HEK293 (cell line): ENCODE measurements at regions not wholly inside any gene's neighbourhood (a gene's known extent, or its start where the extent isn't known, plus 50 kb on each side); places are given as distances from the start of the nearest gene placed in this dataset.

ENCODE experiments used
- CTCF ChIA-PET: fragments of 350-600 bp; formaldehyde crosslinking; extraction: SDS; loops from one replicate; lab custom pipeline; 2021; ENCODE audit warnings: antibody characterized with exemption; lab: Yijun Ruan, JAX
- POLR2A ChIA-PET: fragments of 300-600 bp; formaldehyde crosslinking; extraction: SDS; loops from one replicate; lab custom pipeline; 2020; ENCODE audit warnings: antibody characterized with exemption, inconsistent platforms; lab: Yijun Ruan, JAX
- H3K27ac ChIP-seq: fragments of 200-500 bp; sonication (Bioruptor generic); 2 replicates; pipeline ENCODE4 v1.5.1; 2014; ENCODE audit warnings: low read depth, low read length, control low read depth, inconsistent platforms; ENCODE audit errors: extremely low read depth
- H3K36me3 ChIP-seq, 2 experiments: fragments of 200-500 bp in 1 of 2; sonication (Bioruptor generic) in 1 of 2; 1 replicate in 1 of 2; 2 replicates in 1 of 2; pipeline ENCODE4 v1.5.1; 2014 to 2017; ENCODE audit warnings: inconsistent platforms in 2 of 2, low read length in 2 of 2; ENCODE audit not compliant: control insufficient read depth in 2 of 2, insufficient read depth in 1 of 2
- H3K4me1 ChIP-seq: fragments of 200-500 bp; sonication (Bioruptor generic); 2 replicates; pipeline ENCODE4 v1.5.1; 2014; ENCODE audit warnings: mild to moderate bottlenecking, low read length, inconsistent platforms; ENCODE audit not compliant: control insufficient read depth, insufficient read depth
- H3K4me3 ChIP-seq: 2 replicates; pipeline ENCODE4 v1.5.1; 2011; ENCODE audit warnings: low read depth, mild to moderate bottlenecking, control low read depth, low read length, moderate library complexity
- H3K9me3 ChIP-seq: fragments of 200-500 bp; sonication (Bioruptor generic); 2 replicates; pipeline ENCODE4 v1.5.1; 2014; ENCODE audit warnings: low read depth, low read length, inconsistent platforms; ENCODE audit not compliant: control insufficient read depth, insufficient read depth
- GLI4 ChIP-seq: fragments of 450-650 bp; formaldehyde crosslinking; IDR thresholded peaks from 2 replicates; pipeline ENCODE4 v1.5.1; 2016; ENCODE audit warnings: missing biosample characterization, missing genetic modification characterization
- MYNN ChIP-seq: fragments of 450-650 bp; formaldehyde crosslinking; IDR thresholded peaks from 2 replicates; pipeline ENCODE4 v1.5.1; 2016; ENCODE audit warnings: missing biosample characterization, missing genetic modification characterization, borderline replicate concordance
- REPIN1 ChIP-seq: fragments of 450-650 bp; formaldehyde crosslinking; IDR thresholded peaks from 2 replicates; pipeline ENCODE4 v1.5.1; 2017; ENCODE audit warnings: missing biosample characterization, missing genetic modification characterization, low read depth
- WT1 ChIP-seq: fragments of 450-650 bp; formaldehyde crosslinking; IDR thresholded peaks from 2 replicates; pipeline ENCODE4 v1.5.1; 2016; ENCODE audit warnings: missing biosample characterization, missing genetic modification characterization
- ZBTB20 ChIP-seq: fragments of 450-650 bp; formaldehyde crosslinking; IDR thresholded peaks from 2 replicates; pipeline ENCODE4 v1.5.1; 2016; ENCODE audit warnings: missing biosample characterization, missing genetic modification characterization
- ZNF157 ChIP-seq: fragments of 450-650 bp; formaldehyde crosslinking; IDR thresholded peaks from 2 replicates; pipeline ENCODE4 v1.5.1; 2016; ENCODE audit warnings: missing biosample characterization, missing genetic modification characterization
- ZNF175 ChIP-seq: fragments of 450-650 bp; formaldehyde crosslinking; IDR thresholded peaks from 2 replicates; pipeline ENCODE4 v1.5.1; 2016; ENCODE audit warnings: missing biosample characterization, missing genetic modification characterization
- ZNF274 ChIP-seq, 2 experiments: fragments of 200-500 bp in 1 of 2; fragments of 450-650 bp in 1 of 2; sonication (Bioruptor generic) in 1 of 2; formaldehyde crosslinking in 1 of 2; IDR thresholded peaks; 2 replicates each; pipeline versions ENCODE4 v1.5.1 to v1.6.1; 2014 to 2016; ENCODE audit warnings: borderline replicate concordance in 1 of 2, inconsistent platforms in 1 of 2, low read length in 1 of 2, missing biosample characterization in 1 of 2, missing genetic modification characterization in 1 of 2
- ZNF302 ChIP-seq: fragments of 450-650 bp; formaldehyde crosslinking; IDR thresholded peaks from 2 replicates; pipeline ENCODE4 v1.5.1; 2016; ENCODE audit warnings: missing biosample characterization, missing genetic modification characterization, low read depth
- ZNF341 ChIP-seq: fragments of 450-650 bp; formaldehyde crosslinking; IDR thresholded peaks from 2 replicates; pipeline ENCODE4; 2016; ENCODE audit warnings: low read depth, missing biosample characterization, missing genetic modification characterization
- ZNF350 ChIP-seq: fragments of 450-650 bp; formaldehyde crosslinking; IDR thresholded peaks from 2 replicates; pipeline ENCODE4 v1.5.0; 2017; ENCODE audit warnings: missing biosample characterization, mild to moderate bottlenecking, missing genetic modification characterization
- ZNF449 ChIP-seq: fragments of 450-650 bp; formaldehyde crosslinking; IDR thresholded peaks from 2 replicates; pipeline ENCODE4 v1.5.1; 2017; ENCODE audit warnings: missing biosample characterization, mild to moderate bottlenecking, missing genetic modification characterization, moderate library complexity
- ZNF48 ChIP-seq: fragments of 450-650 bp; formaldehyde crosslinking; IDR thresholded peaks from 2 replicates; pipeline ENCODE4 v1.5.1; 2016; ENCODE audit warnings: missing biosample characterization, missing genetic modification characterization
- ZNF513 ChIP-seq: fragments of 450-650 bp; IDR thresholded peaks from 2 replicates; pipeline ENCODE4 v1.5.1; 2018; ENCODE audit warnings: missing biosample characterization, missing genetic modification characterization
- ZNF548 ChIP-seq: fragments of 450-650 bp; formaldehyde crosslinking; IDR thresholded peaks from 2 replicates; pipeline ENCODE4 v1.5.1; 2016; ENCODE audit warnings: missing biosample characterization, missing genetic modification characterization
- ZNF621 ChIP-seq: fragments of 450-650 bp; formaldehyde crosslinking; IDR thresholded peaks from 2 replicates; pipeline ENCODE4 v1.5.1; 2017; ENCODE audit warnings: missing biosample characterization, missing genetic modification characterization
- ZNF704 ChIP-seq: fragments of 450-650 bp; formaldehyde crosslinking; IDR thresholded peaks from 2 replicates; pipeline ENCODE4 v1.5.1; 2016; ENCODE audit warnings: missing biosample characterization, missing genetic modification characterization
- ZNF792 ChIP-seq: fragments of 450-650 bp; formaldehyde crosslinking; IDR thresholded peaks from 2 replicates; pipeline ENCODE4 v1.5.1; 2016; ENCODE audit warnings: missing biosample characterization, missing genetic modification characterization
- TF ChIP-seq, protein P1 (sequence below): fragments of 450-650 bp; formaldehyde crosslinking; IDR thresholded peaks from 2 replicates; pipeline ENCODE4 v1.5.1; 2016; ENCODE audit warnings: missing biosample characterization, missing genetic modification characterization
- TF ChIP-seq, protein P2 (sequence below): fragments of 450-650 bp; formaldehyde crosslinking; IDR thresholded peaks from 2 replicates; pipeline ENCODE4 v1.5.1; 2016; ENCODE audit warnings: missing biosample characterization, missing genetic modification characterization, borderline replicate concordance

GRCh38 chr6:103175056-103175455 lies 1684.7 kb downstream of the HACE1 start:
- POLR2A ChIA-PET: no interaction called here
- TF ChIP-seq ZNF449: no peak
- TF ChIP-seq ZNF548 (tag by site-specific recombination): no peak
- TF ChIP-seq, protein P1, sequence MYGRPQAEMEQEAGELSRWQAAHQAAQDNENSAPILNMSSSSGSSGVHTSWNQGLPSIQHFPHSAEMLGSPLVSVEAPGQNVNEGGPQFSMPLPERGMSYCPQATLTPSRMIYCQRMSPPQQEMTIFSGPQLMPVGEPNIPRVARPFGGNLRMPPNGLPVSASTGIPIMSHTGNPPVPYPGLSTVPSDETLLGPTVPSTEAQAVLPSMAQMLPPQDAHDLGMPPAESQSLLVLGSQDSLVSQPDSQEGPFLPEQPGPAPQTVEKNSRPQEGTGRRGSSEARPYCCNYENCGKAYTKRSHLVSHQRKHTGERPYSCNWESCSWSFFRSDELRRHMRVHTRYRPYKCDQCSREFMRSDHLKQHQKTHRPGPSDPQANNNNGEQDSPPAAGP (tag by site-specific recombination): no peak
- TF ChIP-seq ZNF302 (tag by site-specific recombination): no peak
- TF ChIP-seq ZNF274 (IDR thresholded peaks at IDR 0.05; ENCODE audit: low read length): no peak
- TF ChIP-seq ZNF274 (tag by site-specific recombination; IDR thresholded peaks at IDR 0.05; ENCODE audit: borderline replicate concordance): no peak
- TF ChIP-seq ZNF704 (tag by site-specific recombination): no peak
- TF ChIP-seq ZNF175: no peak
- no peak for TF ChIP-seq WT1 (tag by site-specific recombination)
- no peak for TF ChIP-seq ZNF792 (tag by site-specific recombination)
- no peak for TF ChIP-seq ZNF157 (tag by site-specific recombination)
- TF ChIP-seq MYNN (tag by site-specific recombination): no peak
- no peak for TF ChIP-seq ZNF350 (tag by site-specific recombination)
- TF ChIP-seq, protein P2, sequence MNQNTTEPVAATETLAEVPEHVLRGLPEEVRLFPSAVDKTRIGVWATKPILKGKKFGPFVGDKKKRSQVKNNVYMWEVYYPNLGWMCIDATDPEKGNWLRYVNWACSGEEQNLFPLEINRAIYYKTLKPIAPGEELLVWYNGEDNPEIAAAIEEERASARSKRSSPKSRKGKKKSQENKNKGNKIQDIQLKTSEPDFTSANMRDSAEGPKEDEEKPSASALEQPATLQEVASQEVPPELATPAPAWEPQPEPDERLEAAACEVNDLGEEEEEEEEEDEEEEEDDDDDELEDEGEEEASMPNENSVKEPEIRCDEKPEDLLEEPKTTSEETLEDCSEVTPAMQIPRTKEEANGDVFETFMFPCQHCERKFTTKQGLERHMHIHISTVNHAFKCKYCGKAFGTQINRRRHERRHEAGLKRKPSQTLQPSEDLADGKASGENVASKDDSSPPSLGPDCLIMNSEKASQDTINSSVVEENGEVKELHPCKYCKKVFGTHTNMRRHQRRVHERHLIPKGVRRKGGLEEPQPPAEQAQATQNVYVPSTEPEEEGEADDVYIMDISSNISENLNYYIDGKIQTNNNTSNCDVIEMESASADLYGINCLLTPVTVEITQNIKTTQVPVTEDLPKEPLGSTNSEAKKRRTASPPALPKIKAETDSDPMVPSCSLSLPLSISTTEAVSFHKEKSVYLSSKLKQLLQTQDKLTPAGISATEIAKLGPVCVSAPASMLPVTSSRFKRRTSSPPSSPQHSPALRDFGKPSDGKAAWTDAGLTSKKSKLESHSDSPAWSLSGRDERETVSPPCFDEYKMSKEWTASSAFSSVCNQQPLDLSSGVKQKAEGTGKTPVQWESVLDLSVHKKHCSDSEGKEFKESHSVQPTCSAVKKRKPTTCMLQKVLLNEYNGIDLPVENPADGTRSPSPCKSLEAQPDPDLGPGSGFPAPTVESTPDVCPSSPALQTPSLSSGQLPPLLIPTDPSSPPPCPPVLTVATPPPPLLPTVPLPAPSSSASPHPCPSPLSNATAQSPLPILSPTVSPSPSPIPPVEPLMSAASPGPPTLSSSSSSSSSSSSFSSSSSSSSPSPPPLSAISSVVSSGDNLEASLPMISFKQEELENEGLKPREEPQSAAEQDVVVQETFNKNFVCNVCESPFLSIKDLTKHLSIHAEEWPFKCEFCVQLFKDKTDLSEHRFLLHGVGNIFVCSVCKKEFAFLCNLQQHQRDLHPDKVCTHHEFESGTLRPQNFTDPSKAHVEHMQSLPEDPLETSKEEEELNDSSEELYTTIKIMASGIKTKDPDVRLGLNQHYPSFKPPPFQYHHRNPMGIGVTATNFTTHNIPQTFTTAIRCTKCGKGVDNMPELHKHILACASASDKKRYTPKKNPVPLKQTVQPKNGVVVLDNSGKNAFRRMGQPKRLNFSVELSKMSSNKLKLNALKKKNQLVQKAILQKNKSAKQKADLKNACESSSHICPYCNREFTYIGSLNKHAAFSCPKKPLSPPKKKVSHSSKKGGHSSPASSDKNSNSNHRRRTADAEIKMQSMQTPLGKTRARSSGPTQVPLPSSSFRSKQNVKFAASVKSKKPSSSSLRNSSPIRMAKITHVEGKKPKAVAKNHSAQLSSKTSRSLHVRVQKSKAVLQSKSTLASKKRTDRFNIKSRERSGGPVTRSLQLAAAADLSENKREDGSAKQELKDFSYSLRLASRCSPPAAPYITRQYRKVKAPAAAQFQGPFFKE: no peak
- no peak for TF ChIP-seq GLI4
- TF ChIP-seq ZNF48 (tag by site-specific recombination): no peak
- no peak for TF ChIP-seq ZNF621 (tag by site-specific recombination)
- TF ChIP-seq ZNF341: no peak
- no peak for TF ChIP-seq REPIN1
- no peak for TF ChIP-seq ZBTB20 (tag by site-specific recombination)
- TF ChIP-seq ZNF513 (tag by site-specific recombination): no peak
- H3K4me1 ChIP-seq: no peaks in the 10 kb centered on the region
- no peak overlapping the region for H3K4me3 ChIP-seq
- no peaks in the 10 kb centered on the region for H3K36me3 ChIP-seq
- H3K27ac ChIP-seq: no peak overlapping the region
- CTCF ChIA-PET: no interaction called here
- H3K9me3 ChIP-seq: no peaks in the 10 kb centered on the region
